ENCODE measurements at regions not wholly inside any gene's neighbourhood (a gene's known extent, or its start where the extent isn't known, plus 50 kb on each side); places are given as distances from the start of the nearest gene placed in this dataset.

DNA sequence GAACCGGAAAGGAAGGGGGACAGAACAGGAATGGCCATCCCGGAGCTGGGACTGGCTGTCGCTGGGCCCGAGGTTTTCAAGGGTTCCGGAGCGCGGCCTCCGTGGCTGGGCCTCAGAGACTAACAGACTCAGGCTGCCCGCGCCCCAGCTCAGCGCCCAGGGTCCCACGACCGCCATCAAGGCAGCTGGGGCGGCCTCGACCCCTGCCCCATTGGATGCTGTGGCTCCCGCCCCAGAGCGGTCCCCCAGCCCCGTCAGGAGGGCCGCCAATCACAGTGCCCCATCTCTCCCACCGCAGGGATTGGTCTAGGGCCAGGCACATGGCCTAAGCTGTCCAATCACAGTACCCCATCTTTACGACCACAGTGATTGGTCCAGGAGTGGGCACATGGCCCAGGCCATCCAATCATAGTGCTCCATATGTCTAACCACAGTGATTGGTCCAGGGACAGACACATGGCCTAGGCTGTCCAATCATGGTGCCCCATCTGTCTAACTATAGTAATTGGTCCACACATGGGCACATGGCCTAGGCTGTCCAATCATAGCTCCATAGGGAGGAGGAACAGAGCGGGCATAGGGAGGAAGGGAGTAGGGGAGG, 105.3 kb upstream of the NKX1-1 start:
- DNase-seq (ENCODE audit: low spot score), result no peak

DNA sequence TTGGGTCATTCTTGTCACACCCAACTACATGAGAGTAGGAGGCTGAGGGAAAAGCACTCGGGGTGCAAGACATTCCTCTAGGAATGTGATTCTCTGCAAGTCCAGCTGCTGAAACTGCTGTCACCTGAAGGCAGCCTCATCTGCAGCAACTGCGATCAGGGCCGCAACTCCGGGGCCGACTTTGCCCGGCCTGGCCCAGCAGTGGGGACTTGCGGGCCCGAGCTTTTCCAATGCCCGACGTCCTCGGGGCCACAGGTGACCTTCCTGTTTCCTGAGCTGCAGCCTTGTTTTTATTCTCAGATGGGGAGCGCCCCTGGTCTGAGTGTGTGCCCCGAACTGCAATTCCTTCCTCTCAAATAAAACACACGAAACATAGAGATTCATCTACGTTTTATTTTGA, 104.7 kb upstream of the NKX1-1 start:
- DNase-seq (ENCODE audit: low spot score), result no peak

DNA sequence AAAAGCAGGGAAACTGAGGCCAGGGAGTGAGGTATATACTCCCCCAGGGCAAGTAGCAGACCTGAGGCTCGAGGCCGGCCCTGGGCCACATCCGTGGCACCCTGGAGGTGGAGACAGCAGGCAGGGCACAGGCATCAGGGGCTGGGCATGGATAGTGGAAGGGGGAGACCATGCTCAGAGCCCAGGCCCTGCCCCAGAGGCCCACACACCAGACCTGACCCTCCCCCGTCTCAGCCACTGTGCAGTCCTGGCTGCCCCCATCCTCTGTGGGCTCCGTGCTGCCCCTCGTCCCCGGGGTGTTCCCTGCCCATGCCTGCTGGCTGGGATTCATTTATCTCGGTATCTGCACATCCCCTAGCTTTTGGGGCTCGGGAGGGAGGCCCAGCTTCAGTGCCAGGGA, 103.1 kb upstream of the NKX1-1 start:
- no peak for DNase-seq (ENCODE audit: low spot score)

DNA sequence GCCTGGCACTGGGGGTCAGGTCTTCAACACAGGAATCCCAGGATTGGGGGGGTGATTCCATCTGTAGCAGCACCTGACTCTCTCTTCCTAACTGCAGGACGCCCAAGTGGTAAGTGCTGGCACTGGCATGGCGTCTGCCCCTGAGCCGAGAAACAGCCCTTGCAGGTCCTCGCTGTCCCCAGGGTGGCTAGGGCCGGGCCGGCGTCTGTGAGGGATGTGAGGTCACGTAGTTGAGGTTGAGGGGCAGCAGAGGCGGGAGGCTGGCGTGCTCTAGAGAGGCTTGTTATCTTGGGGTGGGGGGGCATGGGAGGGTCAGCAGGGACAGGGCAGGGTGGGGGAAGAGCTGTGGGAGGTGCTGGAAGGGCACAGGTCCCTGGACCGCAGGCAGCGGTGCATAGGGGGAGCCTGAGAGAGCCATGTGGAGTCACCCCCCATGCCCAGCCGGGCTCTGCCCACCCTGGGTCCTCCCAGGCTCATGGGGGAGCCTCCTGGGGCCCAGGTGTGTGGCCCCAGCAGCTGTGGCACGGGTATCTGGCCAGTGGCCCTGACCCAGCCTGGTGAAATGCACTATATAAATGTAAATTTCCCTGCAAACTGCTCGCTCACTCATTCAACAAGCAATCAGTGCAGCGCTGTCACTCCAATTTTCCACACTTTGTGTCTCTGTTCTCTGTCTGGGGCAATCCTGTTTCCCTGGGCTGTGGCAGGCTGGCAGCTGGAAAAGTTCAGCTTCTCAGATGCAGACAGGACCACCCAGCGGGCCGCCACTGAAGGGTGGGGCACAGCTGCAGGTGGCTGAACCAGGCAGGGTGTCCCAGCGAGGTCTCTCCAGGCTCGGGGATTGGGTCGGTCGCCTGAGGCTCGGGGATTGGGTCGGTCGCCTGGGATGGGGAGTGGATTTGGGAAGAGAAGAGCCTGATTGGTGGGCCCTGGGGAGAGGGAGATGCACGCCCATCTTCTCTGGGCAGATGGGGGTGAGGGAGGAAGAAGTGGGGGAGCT, 102.2 kb upstream of the NKX1-1 start:
- no peak for DNase-seq (ENCODE audit: low spot score)

DNA sequence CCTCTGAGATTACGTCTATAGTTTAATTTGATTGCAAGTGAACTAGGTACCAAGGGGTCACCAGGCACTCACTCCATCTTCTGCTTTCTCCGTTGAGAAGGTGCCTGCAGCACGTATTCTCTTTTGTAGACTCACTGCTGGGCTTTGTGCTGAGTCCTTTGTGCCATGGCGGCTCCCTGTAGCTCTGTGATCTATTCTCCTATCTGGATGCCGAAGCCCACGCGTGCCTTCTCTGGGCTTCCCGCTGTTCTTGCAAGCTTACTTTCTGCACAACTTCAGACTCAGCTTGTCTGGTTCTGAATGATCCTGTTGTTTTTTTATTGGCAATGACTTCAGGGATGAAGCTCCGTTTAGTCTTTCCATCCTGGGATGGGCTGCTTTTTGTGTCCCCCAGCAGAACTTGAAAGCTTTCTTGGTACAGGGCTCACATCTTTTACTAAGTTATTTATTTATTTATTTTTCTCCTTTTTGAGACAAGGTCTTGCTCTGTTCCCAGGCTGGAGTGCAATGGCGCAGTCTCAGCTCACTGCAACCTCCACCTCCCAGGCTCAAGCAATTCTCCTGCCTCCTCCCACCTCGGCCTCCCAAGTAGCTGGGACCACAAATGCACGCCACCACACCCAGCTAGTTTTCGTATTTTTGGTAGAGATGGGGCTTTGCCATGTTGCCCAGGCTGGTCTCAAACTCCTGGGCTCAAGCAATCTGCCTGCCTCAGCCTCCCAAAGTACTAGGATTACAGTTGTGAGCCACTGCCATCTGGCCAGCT, 100.9 kb upstream of the NKX1-1 start:
- DNase-seq (ENCODE audit: low spot score), result no peak

DNA sequence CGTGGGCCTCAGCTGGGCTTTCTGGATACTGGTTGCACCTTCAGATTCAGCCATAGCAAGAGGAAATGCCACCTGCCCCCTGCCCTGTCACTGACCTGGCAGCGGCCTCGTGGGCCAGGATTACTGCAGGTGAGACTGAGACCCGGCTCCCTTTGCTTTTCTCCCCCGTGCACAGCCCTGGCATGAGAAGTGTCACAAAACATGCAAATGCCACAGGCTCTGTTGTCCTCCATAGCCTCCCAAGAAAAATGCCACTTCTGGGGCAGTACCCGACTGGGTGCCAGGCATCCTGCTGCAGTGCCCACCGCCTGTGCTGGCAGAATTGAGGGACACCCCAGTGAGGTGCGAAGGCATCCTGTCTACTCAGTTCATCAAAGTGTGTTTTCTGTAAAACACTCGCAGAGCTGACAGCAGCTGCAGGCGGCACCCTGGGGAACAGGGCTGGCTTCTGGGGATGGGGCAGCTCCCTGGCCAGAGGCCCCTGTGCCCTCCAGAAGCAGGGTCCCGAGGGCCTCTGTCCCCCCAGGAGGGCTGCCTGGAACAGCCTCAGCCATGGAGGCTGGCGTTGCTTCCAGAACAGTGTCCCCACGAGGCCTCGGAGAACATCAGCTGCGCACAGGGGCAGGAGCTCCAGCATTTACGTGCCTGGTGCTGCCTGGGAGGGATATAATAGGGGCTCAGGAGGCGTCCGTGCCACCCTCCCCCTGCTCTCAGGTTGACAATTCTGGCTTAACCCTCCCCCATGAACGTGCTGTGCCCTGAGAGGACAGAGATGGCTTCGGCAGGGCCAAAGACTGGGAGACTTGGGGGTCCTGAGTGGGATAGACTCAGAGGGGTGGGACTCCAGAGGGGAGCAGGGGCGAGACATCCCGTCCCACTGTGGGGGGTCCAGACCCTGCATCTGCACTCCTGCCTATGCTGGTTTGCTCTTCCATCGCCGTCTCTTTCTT, 99.5 kb upstream of the NKX1-1 start:
- DNase-seq (ENCODE audit: low spot score), result no peak

DNA sequence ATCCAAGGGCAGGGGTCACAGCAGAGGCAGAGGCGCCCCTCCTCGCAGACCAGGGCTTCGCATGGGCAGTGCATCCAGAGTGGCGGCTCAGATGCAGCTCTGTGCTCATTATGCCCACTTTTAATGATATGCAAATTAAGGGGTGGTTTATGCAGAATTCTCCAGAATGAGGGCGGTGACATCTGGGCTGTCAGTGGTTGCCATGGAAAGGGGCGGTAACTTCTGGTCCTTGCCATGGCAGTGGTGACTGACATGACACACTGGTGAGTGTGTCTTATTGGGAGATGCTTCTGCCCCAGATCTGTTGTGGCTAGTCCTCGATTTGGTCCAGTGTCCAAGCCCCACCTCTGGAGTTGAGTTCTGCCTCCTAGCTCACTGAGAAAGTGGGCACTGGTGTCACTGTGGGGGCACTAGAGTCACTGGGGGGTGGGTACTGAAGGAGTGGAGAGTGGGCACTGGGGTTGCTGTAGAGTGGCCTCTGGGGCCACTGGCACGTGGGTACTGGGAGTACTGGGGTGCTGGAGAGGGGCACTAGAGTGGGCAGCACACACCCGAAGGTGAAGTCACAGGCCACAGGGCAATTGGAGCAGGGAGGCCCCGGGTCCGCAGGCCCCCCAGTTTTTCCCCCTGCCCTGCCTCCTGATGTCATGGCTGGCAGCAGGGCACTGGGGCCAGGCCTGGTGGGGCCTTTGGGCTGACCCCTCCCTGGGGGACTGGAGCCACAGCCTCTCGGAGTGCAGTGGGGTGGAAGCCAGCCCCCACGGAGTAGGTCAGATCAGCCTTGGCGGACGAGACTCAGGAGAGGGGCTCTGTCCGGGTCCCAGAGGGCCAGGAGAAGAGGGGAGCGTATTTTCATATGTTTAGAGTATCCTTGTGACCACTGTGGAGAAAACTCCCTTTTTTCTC, 98.6 kb upstream of the NKX1-1 start:
- no peak for DNase-seq (ENCODE audit: low spot score)

DNA sequence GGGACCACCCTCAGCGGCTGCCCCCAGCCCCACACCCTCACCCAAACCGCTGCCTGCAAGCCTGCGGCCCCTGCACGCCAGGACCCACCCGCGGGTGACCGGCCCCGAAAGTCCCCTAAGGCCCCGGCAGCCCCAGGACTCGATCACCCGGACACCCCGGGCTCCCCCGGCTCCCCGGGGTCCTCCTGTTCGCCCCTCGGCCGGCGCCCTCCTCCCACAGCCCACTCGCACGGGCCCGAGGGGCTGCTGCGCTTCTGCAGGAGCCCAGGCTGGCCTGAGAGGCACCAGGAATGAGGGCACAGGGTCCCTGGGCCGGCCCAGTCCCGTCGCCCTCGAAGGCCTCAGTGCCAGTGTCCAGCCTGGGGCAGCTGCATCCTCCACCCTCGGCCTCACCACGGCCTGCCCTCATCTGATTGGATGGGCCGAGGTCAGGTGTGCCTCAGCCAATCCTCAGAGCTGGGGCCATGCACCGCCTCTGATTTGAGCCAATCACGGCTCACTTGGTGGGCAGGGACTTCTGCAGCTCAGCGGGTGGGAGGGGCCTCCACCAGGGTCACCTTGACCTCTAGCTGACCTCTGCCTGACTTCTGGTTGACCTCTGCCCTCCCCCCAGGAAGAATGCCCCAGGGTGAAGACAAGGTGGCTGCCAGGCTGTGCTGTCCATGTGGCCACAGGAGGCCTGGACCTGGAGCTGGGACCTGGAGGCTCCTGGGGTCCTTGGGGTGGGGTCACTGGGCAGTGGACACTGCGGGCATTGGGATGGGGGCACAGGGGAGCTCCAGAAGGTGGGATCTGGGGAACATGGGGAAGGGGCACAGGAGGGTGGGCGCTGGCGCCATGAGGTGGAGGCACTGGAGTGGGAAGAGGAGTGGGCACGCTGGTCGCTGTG, 97.6 kb upstream of the NKX1-1 start:
- DNase-seq (ENCODE audit: low spot score), result no peak

DNA sequence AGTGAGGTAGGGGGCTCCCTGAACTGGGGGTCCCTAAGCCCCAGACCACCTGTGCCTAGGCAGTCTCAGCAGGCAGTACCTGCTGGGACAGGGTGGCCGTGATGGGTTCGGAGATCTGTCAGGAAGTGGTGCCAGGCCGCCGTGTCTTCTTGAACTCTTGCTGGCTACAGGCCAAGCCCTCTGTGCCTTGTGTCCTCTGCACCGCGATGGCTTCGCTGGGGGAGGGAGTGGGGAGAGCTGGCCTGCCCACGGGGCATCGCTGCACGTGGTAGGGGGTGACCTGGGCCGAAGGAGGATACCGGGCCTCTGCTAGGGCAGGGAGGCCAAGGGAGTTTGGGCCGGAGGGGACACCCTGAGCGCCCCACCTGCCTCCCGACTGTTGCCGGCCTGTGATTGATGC, 96.7 kb upstream of the NKX1-1 start:
- DNase-seq (ENCODE audit: low spot score), result no peak

DNA sequence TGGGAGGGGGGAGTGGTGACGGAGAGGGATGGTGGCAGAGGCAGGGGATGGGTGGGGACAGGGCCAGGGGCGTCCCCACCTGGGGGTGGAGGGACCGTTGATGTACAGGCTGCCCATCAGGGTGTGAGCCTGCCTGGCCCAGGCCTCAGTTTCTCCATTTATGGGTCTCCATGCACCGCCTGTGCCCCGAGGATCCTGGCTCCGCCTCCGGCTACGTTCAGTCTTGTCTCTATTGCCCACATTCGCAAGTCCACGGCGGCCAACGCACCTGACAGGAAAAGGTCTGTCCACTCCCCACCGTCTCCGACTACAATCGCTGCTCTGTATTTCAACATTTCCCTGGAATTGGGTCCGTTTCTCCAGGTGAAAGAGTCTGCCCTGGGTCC, 96.3 kb upstream of the NKX1-1 start:
- no peak for DNase-seq (ENCODE audit: low spot score)

DNA sequence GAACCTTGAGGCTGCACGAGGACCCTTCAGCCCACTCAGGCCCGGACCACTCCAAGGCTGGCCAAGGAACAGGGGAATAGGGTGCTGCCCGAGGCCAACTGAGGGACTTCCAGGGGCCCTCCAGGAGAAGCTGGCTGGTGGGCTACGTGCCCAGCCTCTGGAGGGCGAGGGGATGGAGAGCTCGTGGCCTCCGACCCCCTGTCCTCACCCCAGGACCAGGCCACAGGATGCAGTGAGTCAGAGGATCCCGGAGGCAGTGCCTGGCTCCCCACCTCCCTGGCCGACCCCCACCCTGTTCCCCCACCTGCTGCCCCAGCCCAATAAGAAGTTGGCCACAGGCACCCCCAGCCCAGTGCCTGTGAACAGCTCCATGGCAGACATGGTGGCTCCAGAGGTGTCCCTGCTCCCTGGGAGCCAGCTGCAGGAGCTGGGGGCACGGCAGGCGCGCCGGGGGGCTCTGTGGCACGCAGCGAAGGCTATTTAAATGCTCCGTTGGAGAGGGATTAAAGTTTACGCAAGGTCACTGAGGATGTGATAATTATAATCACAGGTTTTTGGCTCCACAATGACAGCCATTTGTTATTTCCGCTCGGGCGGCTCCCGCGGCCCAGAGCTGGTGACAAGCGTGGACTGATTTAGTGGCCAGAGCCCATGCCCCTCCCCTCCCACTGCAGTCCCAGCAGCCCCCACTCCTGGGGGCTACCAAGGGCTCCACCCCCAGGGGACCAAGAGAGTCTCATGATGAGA, 95.7 kb upstream of the NKX1-1 start:
- DNase-seq (ENCODE audit: low spot score), result no peak

DNA sequence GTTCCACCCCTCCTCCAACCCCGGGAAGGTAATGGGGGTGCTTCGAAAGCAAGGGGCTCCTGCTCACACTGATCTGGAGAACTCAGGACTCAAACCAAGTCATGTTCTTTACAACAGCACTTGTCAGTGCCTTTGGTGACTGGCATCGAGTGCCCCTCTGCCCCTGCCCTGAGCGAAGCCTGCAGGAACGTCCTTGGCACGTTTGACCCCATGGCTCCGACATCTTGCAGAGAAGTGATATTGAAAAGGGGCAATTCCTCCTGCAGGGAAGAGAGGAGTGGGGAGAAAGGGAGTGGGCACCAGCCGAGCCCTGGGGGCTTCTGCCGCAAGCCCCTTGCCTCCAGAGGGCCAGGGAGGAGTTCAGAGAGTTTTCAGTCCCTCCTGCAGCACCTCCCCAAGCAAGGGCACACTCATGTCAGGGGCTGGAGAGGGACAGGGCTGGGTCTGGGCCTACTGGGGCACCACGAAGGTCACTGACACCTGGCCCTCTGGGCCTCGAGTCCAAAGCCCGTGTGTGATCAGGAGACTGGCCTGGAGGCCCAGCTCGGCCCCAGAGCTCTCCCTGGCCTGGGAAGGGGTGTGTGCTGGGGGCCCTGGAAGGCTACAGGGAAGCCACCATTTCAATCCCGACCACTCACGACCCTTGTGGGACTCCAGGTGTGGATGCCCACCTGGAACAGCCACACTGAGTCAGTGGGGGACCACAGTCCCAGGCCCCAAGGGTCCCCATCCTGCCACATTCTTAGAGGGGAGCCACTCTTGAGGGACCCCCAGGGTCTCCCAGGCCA, 94.9 kb upstream of the NKX1-1 start:
- DNase-seq (ENCODE audit: low spot score), result no peak

DNA sequence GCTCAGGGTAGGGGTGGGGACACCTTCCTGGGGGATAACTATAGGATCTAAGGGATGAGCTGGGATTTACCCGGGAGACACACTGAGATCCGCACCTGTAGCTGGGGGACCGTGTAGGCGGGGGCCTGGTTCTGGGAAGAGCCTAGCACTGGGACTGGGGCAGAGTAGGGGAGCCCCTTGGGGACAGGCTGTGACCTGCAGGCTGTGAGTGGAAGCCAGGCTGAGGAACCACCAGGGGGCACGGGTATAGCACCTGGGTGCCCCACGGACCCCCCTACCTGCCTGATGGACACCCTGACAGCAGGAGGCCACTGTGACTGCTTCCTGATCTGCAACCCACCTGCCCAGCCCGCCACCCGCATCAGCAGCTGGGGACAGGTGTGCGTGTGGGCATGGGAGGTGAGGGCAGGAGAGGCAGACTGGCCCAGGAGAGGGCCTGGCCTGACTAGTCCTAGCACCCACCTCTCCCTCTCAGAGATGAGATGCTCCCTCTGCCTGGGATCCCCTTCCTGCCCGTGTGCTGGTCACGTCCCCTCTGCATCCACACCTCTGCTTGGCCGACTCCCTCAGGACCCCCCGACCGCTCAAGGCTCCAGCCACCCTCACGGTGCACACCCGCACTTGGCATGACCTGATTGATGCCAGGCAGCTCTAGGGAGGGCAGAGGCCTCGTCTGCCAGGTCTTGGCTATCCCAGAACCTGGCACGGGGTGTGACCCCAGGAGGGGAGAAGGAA, 94.2 kb upstream of the NKX1-1 start:
- DNase-seq (ENCODE audit: low spot score), result no peak

DNA sequence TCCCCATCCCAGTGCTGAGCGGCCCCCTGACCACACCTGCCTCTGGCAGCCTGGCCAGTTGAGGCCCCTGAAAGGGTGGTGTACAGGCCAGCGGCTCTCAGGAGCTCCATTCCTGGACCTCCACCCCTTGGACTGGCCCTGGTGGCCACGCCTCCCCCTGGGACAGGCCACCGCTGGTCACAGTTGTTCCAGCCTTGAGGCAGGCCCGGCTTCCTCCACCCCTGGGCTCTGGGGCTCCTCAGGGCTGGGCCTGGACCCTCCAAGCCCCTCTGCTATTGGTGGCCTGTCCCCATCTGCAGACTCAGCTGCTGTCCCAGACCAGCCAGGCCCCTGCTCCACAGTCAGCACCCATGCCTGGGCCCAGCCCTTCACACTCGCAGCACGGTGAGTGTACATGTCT, 93.2 kb upstream of the NKX1-1 start:
- DNase-seq (ENCODE audit: low spot score), result no peak

DNA sequence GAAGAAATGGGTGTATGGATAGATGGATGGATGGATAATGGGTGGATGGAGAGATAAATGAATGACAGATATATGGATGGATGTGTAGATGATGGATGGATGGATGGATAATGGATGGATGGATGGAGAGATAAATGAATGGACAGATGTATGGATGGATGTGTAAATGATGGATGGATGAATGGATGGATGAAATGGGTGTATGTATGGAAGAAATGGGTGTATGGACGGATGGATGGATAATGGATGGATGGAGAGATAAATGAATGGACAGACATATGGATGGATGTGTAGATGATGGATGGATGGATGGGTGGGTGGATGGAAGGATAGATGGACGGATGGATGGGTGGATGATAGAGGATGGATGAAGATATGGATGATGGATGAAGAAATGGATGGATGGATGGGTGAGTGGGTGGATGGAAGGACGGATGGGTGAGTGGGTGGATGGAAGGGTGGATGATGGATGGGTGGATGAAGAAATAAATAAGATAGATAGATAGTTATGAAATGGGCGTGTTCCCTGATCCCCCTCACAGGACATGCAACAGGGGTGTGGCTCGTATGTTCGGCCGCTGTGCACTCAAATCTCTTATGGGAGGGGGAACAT, 91.1 kb upstream of the NKX1-1 start:
- no peak for DNase-seq (ENCODE audit: low spot score)

DNA sequence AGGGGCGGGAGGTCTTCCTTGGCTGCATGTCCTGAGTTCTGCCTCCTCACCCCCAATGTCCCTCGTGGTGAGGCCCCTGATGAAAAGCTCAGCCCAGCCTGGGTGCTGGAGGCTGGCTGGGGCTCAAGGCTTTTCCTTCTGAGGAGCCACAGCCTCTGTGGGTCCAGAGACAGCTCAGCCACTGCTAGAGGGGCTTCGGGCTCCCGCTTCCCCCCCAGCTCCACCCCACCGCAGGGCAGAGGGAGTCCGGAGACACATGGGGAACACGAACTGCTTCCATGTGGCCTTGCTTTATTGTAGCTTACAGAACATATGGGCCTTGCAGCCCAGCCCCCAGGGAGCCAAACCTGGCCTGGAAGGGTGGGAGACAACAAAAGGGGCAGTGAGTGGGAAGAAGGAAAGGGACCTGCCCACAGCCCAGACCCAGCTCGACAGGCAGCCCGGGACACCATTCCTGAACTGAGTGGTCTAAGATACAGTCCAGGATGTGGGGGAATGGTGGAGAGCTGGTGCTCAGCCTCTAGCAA, 89.9 kb upstream of the NKX1-1 start:
- DNase-seq (ENCODE audit: low spot score), result no peak
